SK-N-MC (cell line): ENCODE measurements at regions not wholly inside any gene's neighbourhood (a gene's known extent, or its start where the extent isn't known, plus 50 kb on each side); places are given as distances from the start of the nearest gene placed in this dataset.

Source experiments
- EZH2 ChIP-seq: fragments of 200-600 bp; sonication (generic); IDR thresholded peaks from one replicate; pipeline ENCODE4 v1.6.1; 2017; ENCODE audit warnings: antibody characterized with exemption
- POLR2AphosphoS5 ChIP-seq: IDR thresholded peaks from 2 replicates; pipeline ENCODE4 v1.6.1; 2012; ENCODE audit warnings: mild to moderate bottlenecking, low read depth, low read length, borderline replicate concordance

GRCh38 chr7:145481985-145482384, 634.6 kb upstream of the CNTNAP2 start:
- TF ChIP-seq POLR2AphosphoS5 (no peak), EZH2 (no peak)
